IMR-90 (cell line): ENCODE measurements at regions not wholly inside any gene's neighbourhood (a gene's known extent, or its start where the extent isn't known, plus 50 kb on each side); places are given as distances from the start of the nearest gene placed in this dataset.

Source experiments
- ATAC-seq: fragments of 200-7000 bp; cut with Tn5 transposase; 2 replicates; pipeline ENCODE4 v1.9.1; 2020; ENCODE audit warnings: low read depth, mild to moderate bottlenecking, moderate library complexity
- BruUV-seq: library from RNA; stranded (reverse); fragments of 400-500 nt; replicated peaks from 2 replicates; lab custom pipeline; 2021; lab: Mats Ljungman, UMichigan
- CTCF ChIA-PET: fragments of 300-600 bp; formaldehyde crosslinking; extraction: SDS; loops from one replicate; lab custom pipeline; 2021; ENCODE audit warnings: antibody characterized with exemption; lab: Yijun Ruan, JAX
- POLR2A ChIA-PET: fragments of 300-600 bp; sonication (Branson Sonifier 250); formaldehyde crosslinking; loops from one replicate; lab custom pipeline; 2022; ENCODE audit warnings: antibody characterized with exemption; ENCODE audit not compliant: unreplicated experiment; lab: Charles Lee
- DNase-seq: peaks from one replicate; pipeline ENCODE4 v3.0.0; 2013
- H2AFZ ChIP-seq: replicated peaks from 2 replicates; pipeline ENCODE3; 2013; ENCODE audit warnings: low read length, mild to moderate bottlenecking; ENCODE audit not compliant: poor library complexity
- H2AK5ac ChIP-seq: 2 replicates; pipeline ENCODE4 v1.6.1; 2013; ENCODE audit warnings: low read depth, low read length, inconsistent platforms
- H2AK9ac ChIP-seq: replicated peaks from 2 replicates; pipeline ENCODE3; 2013; ENCODE audit warnings: mild to moderate bottlenecking, low read depth, low read length, moderate library complexity; ENCODE audit not compliant: poor library complexity
- H2BK120ac ChIP-seq: 2 replicates; pipeline ENCODE4 v1.6.1; 2013; ENCODE audit warnings: low read depth, low read length, inconsistent platforms
- H2BK15ac ChIP-seq: 3 replicates; pipeline ENCODE4 v1.6.1; 2013; ENCODE audit warnings: low read depth, low read length, inconsistent platforms
- H2BK20ac ChIP-seq: 2 replicates; pipeline ENCODE4 v1.6.1; 2013; ENCODE audit warnings: low read depth, mild to moderate bottlenecking, inconsistent platforms, low read length, moderate library complexity
- H2BK5ac ChIP-seq: 2 replicates; pipeline ENCODE4 v1.6.1; 2013; ENCODE audit warnings: mild to moderate bottlenecking, low read depth, low read length, inconsistent platforms; ENCODE audit not compliant: poor library complexity, severe bottlenecking
- H3K14ac ChIP-seq: replicated peaks from 2 replicates; pipeline ENCODE4 v1.6.1; 2013; ENCODE audit warnings: low read depth, low read length, inconsistent platforms
- H3K18ac ChIP-seq: 2 replicates; pipeline ENCODE4 v1.6.1; 2013; ENCODE audit warnings: low read depth, low read length, control low read depth
- H3K23ac ChIP-seq: 2 replicates; pipeline ENCODE4 v1.6.1; 2013; ENCODE audit warnings: low read depth, low read length, inconsistent platforms
- H3K27ac ChIP-seq: 2 replicates; pipeline ENCODE4 v1.5.1; 2013; ENCODE audit warnings: mild to moderate bottlenecking, control low read depth, low read length; ENCODE audit not compliant: insufficient read depth
- H3K27me3 ChIP-seq: 2 replicates; pipeline ENCODE4 v1.6.1; 2013; ENCODE audit warnings: low read length; ENCODE audit not compliant: control insufficient read depth, insufficient read depth
- H3K36me3 ChIP-seq: 2 replicates; pipeline ENCODE4 v1.6.1; 2013; ENCODE audit warnings: low read length, mixed read lengths; ENCODE audit not compliant: control insufficient read depth, insufficient read depth
- H3K4ac ChIP-seq: 2 replicates; pipeline ENCODE4 v1.6.1; 2013; ENCODE audit warnings: low read depth, low read length, inconsistent platforms
- H3K4me1 ChIP-seq: 2 replicates; pipeline ENCODE4 v1.6.1; 2013; ENCODE audit warnings: low read length, mixed read lengths; ENCODE audit not compliant: control insufficient read depth, insufficient read depth
- H3K4me2 ChIP-seq: 2 replicates; pipeline ENCODE4 v1.6.1; 2013; ENCODE audit warnings: low read depth, mild to moderate bottlenecking, control low read depth, low read length, moderate library complexity
- H3K4me3 ChIP-seq: 2 replicates; pipeline ENCODE4 v1.5.1; 2013; ENCODE audit warnings: low read depth, mild to moderate bottlenecking, control low read depth, low read length, moderate library complexity; ENCODE audit not compliant: insufficient read depth
- H3K56ac ChIP-seq: 2 replicates; pipeline ENCODE4 v1.6.1; 2013; ENCODE audit warnings: low read length, inconsistent platforms; ENCODE audit not compliant: insufficient read depth; ENCODE audit errors: extremely low read depth
- H3K79me1 ChIP-seq, 2 experiments: 2 replicates each; pipeline ENCODE4 v1.6.1; 2013; ENCODE audit warnings: low read length in 2 of 2, inconsistent platforms in 1 of 2, low read depth in 1 of 2
- H3K9ac ChIP-seq: 2 replicates; pipeline ENCODE4 v1.6.1; 2013; ENCODE audit warnings: low read depth, low read length, control low read depth
- H3K9me1 ChIP-seq: 2 replicates; pipeline ENCODE4 v1.6.1; 2013; ENCODE audit warnings: low read length, inconsistent platforms; ENCODE audit not compliant: insufficient read depth
- H3K9me3 ChIP-seq: 2 replicates; pipeline ENCODE4 v1.6.1; 2013; ENCODE audit warnings: low read length; ENCODE audit not compliant: control insufficient read depth, insufficient read depth
- H4K20me1 ChIP-seq: 2 replicates; pipeline ENCODE4 v1.6.1; 2013; ENCODE audit warnings: low read length, inconsistent platforms; ENCODE audit not compliant: insufficient read depth
- H4K5ac ChIP-seq: 2 replicates; pipeline ENCODE4 v1.6.1; 2013; ENCODE audit warnings: mild to moderate bottlenecking, low read depth, low read length, control low read depth
- H4K8ac ChIP-seq, 2 experiments: 2 replicates each; pipeline ENCODE4 v1.6.1; 2013; ENCODE audit warnings: low read depth in 2 of 2, low read length in 2 of 2, control low read depth in 1 of 2, inconsistent platforms in 1 of 2
- H4K91ac ChIP-seq: 2 replicates; pipeline ENCODE4 v1.6.1; 2013; ENCODE audit warnings: low read depth, low read length, inconsistent platforms; ENCODE audit not compliant: insufficient read depth
- BHLHE40 ChIP-seq: fragments of 150-350 bp; IDR thresholded peaks from 2 replicates; pipeline ENCODE4 v1.6.1; 2016; ENCODE audit warnings: mild to moderate bottlenecking, low read depth, low read length
- CEBPB ChIP-seq: IDR thresholded peaks from 2 replicates; pipeline ENCODE4 v1.6.1; 2012; ENCODE audit warnings: low read depth, low read length, improper control_type of control experiment
- CHD1 ChIP-seq: IDR thresholded peaks from 2 replicates; pipeline ENCODE4 v1.6.1; 2012; ENCODE audit warnings: low read depth, low read length, improper control_type of control experiment
- MAFK ChIP-seq: IDR thresholded peaks from 2 replicates; pipeline ENCODE4 v1.6.1; 2012; ENCODE audit warnings: low read depth, low read length, improper control_type of control experiment
- MXI1 ChIP-seq: IDR thresholded peaks from 2 replicates; pipeline ENCODE4 v1.6.1; 2012; ENCODE audit warnings: low read depth, mild to moderate bottlenecking, low read length, moderate library complexity, borderline replicate concordance
- NFE2L2 ChIP-seq: fragments of 150-350 bp; IDR thresholded peaks from 2 replicates; pipeline ENCODE4 v1.6.1; 2016; ENCODE audit warnings: low read depth, mild to moderate bottlenecking, low read length
- POLR2A ChIP-seq: IDR thresholded peaks from 2 replicates; pipeline ENCODE4 v1.6.1; 2012; ENCODE audit warnings: mild to moderate bottlenecking, low read depth, low read length
- RCOR1 ChIP-seq: IDR thresholded peaks from 2 replicates; pipeline ENCODE4 v1.6.1; 2012; ENCODE audit warnings: mild to moderate bottlenecking, low read length, improper control_type of control experiment; ENCODE audit not compliant: insufficient replicate concordance
- SMC3 ChIP-seq: fragments of 150-350 bp; IDR thresholded peaks from 2 replicates; pipeline ENCODE4 v1.6.1; 2016; ENCODE audit warnings: low read depth, mild to moderate bottlenecking, antibody characterized with exemption, low read length, moderate library complexity
- WGBS, 2 experiments: methylation state at CpG; one replicate each; pipeline versions ENCODE4 v1.1.5 to v1.1.7; 2013; ENCODE audit warnings: missing lambda C conversion rate in 2 of 2; ENCODE audit not compliant: insufficient read length in 1 of 2; ENCODE audit errors: extremely low coverage in 2 of 2; 5-methylcytosine and 5-hydroxymethylcytosine counted together
- dilution Hi-C: fragments of 300-500 bp; cut with HindIII; formaldehyde crosslinking; loops from one replicate; pipeline ENCODE4 v1.14.3; 2018; ENCODE audit warnings: low sequenced_read_pairs; ENCODE audit not compliant: unreplicated experiment
- in situ Hi-C: fragments of 300-500 bp; cut with MboI; formaldehyde crosslinking; loops from 3 replicates; pipeline ENCODE4 v1.14.3; 2019; ENCODE audit warnings: low sequenced_read_pairs, inconsistent platforms, mixed read lengths
- intact Hi-C: fragments of 100-400 bp; cut with micrococcal nuclease; formaldehyde crosslinking; loops from 2 replicates; pipeline ENCODE4 v1.10.0; 2022
- TF ChIP-seq, protein P1 (sequence below): fragments of 150-350 bp; IDR thresholded peaks from 2 replicates; pipeline ENCODE4 v1.6.1; 2017; ENCODE audit warnings: mild to moderate bottlenecking, antibody characterized with exemption, low read length, low read depth
- TF ChIP-seq, protein P2 (sequence below): conservative IDR thresholded peaks from 2 replicates; pipeline ENCODE4 v1.5.1; 2012; ENCODE audit warnings: mild to moderate bottlenecking, low read depth, low read length, improper control_type of control experiment
- TF ChIP-seq, protein P3 (sequence below): fragments of 150-350 bp; IDR thresholded peaks from 2 replicates; pipeline ENCODE4 v1.6.1; 2016; ENCODE audit warnings: low read depth, mild to moderate bottlenecking, low read length, moderate library complexity, borderline replicate concordance

DNA sequence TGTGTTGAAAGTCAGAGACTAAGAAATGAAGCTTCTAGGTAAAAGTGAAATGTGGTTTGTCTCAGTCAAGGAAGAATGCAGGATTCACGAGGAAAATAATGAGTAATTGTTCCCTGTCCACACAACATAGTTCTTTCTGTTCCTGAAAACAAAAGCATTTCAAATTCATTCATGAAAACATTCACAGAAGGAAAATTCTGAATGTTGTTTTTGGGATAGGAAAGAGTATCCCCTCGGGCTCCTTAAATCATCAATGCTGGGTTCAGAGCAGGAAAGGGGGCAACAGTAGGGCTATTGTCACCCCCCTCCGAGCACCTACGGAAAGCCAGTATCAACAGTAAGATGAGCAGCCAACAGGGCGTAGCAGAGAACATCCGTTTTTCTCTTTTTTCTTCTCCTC lies 769.9 kb upstream of the ADAMTS16 start:
- no peak overlapping the region for H2BK20ac ChIP-seq

More for the DNA sequence above, 769.9 kb upstream of the ADAMTS16 start:
- no peak overlapping the region for H2AFZ ChIP-seq
- H4K8ac ChIP-seq = no peak overlapping the region
- H3K4me1 ChIP-seq = no peaks in the 10 kb centered on the region
- WGBS, 2 experiments = no CpG with 5 or more reads among the region's 6 CpGs
- no peak overlapping the region for H3K4ac ChIP-seq
- no peaks in the 10 kb centered on the region for H3K9me1 ChIP-seq
- ATAC-seq = no peak
- H3K36me3 ChIP-seq = no peaks in the 10 kb centered on the region
- no peak overlapping the region for H4K91ac ChIP-seq
- in situ Hi-C loops = no loop called here
- H3K9me3 ChIP-seq = peaks cover 8% of the 10 kb centered on the region; the same call in 1 of the 2 replicates
- no peak overlapping the region for H2BK120ac ChIP-seq
- H3K4me3 ChIP-seq = no peak overlapping the region
- no peaks in the 10 kb centered on the region for H3K79me1 ChIP-seq
- H3K27ac ChIP-seq = no peak overlapping the region
- no peak overlapping the region for H3K9ac ChIP-seq
- H3K27me3 ChIP-seq = no peaks in the 10 kb centered on the region
- no peak overlapping the region for H4K5ac ChIP-seq
- no peak overlapping the region for H3K56ac ChIP-seq
- no peak overlapping the region for H2BK5ac ChIP-seq
- DNase-seq = no peak
- H3K14ac ChIP-seq = no peak overlapping the region
- no peak overlapping the region for H2BK15ac ChIP-seq
- ChIA-PET CTCF (no interaction called here), POLR2A (no interaction called here)
- H3K18ac ChIP-seq = no peak overlapping the region
- BruUV-seq = no TSS peak
- H2AK5ac ChIP-seq = no peak overlapping the region
- no peaks in the 10 kb centered on the region for H4K20me1 ChIP-seq
- intact Hi-C loops = no loop called here
- TF ChIP-seq POLR2A (no peak), MXI1 (no peak), CEBPB (no peak), CHD1 (no peak), SMC3 (no peak), NFE2L2 (no peak), BHLHE40 (no peak), RCOR1 (no peak), MAFK (no peak)
- TF ChIP-seq, protein P1, sequence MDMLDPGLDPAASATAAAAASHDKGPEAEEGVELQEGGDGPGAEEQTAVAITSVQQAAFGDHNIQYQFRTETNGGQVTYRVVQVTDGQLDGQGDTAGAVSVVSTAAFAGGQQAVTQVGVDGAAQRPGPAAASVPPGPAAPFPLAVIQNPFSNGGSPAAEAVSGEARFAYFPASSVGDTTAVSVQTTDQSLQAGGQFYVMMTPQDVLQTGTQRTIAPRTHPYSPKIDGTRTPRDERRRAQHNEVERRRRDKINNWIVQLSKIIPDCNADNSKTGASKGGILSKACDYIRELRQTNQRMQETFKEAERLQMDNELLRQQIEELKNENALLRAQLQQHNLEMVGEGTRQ = no peak
- TF ChIP-seq, protein P2, sequence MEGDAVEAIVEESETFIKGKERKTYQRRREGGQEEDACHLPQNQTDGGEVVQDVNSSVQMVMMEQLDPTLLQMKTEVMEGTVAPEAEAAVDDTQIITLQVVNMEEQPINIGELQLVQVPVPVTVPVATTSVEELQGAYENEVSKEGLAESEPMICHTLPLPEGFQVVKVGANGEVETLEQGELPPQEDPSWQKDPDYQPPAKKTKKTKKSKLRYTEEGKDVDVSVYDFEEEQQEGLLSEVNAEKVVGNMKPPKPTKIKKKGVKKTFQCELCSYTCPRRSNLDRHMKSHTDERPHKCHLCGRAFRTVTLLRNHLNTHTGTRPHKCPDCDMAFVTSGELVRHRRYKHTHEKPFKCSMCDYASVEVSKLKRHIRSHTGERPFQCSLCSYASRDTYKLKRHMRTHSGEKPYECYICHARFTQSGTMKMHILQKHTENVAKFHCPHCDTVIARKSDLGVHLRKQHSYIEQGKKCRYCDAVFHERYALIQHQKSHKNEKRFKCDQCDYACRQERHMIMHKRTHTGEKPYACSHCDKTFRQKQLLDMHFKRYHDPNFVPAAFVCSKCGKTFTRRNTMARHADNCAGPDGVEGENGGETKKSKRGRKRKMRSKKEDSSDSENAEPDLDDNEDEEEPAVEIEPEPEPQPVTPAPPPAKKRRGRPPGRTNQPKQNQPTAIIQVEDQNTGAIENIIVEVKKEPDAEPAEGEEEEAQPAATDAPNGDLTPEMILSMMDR = no peak
- TF ChIP-seq, protein P3, sequence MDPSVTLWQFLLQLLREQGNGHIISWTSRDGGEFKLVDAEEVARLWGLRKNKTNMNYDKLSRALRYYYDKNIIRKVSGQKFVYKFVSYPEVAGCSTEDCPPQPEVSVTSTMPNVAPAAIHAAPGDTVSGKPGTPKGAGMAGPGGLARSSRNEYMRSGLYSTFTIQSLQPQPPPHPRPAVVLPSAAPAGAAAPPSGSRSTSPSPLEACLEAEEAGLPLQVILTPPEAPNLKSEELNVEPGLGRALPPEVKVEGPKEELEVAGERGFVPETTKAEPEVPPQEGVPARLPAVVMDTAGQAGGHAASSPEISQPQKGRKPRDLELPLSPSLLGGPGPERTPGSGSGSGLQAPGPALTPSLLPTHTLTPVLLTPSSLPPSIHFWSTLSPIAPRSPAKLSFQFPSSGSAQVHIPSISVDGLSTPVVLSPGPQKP = no peak
- no peak overlapping the region for H3K4me2 ChIP-seq
- dilution Hi-C loops = no loop called here
- H2AK9ac ChIP-seq = no peak overlapping the region
- H3K23ac ChIP-seq = no peak overlapping the region
